ENCODE measurements at regions not wholly inside any gene's neighbourhood (a gene's known extent, or its start where the extent isn't known, plus 50 kb on each side); places are given as distances from the start of the nearest gene placed in this dataset.
"Not testable (repeated sequence)": the region's sequence is repeated elsewhere in the genome, so short reads cannot be mapped to it uniquely, and the experiment has no call there.

DNA sequence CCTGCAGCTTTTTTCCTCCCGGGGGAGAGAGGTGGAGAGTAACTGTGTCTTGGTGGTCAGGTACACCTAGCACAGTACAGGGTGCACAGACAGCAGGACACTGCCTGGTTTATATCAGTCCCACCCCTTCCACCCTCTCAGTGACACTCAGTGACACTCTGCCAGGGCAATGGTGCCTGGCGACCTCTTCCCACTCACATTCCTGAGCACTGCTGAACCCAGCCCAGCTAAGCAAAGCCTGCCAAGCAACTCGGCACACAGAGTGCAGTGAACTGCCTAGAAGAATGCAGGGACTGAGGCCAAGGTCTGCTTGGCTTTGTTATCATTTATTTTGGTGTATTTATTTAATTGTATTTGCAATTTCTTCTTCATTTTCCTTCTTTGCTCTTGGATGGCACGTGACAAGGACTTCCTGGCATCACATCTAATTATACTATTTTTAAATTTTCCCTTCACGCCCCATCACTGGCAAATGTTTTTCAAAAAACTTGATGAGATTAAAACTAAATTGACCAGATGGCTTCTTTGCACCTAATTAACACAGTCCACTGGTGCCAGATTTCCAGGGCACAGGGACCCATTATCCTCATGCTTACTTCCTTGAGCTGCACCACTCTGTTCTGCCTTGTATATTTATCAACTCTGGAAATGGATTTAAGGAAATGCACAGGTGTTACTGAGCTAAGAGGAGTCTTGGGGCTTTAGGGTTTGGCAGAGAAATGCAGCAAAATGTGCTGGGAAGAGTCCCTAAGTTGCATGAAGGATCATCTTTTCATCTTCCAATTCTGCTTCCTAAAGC lies 205.6 kb downstream of the ADAMTS15 start:
- TF ChIP-seq GATA1 (IDR thresholded peaks at IDR 0.05; ENCODE audit: low read depth, low read length) = no peak
- no peak for TF ChIP-seq POLR2A (IDR thresholded peaks at IDR 0.05; ENCODE audit: low read length)
- no peak for DNase-seq

DNA sequence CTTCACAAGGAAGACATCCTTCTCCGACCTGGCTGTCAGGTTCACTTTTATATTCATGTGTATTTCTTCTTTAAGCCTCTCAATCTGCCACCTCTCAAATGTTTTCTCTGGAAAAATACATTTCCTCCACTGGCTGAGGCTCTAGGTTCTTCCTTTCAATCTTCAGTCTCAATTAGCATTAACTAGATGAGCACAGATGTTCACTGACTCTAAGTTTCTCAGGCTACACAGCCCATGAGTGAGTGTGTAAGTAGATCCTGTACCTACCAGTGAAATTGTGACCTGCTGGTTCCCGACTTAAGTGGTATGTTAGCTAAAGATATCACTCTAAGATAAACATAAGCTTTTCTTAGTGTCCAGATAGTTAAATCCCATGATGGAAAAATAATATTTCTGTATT lies 206.9 kb downstream of the ADAMTS15 start:
- no peak for DNase-seq
- TF ChIP-seq POLR2A (IDR thresholded peaks at IDR 0.05; ENCODE audit: low read length) = no peak
- no peak for TF ChIP-seq GATA1 (IDR thresholded peaks at IDR 0.05; ENCODE audit: low read depth, low read length)

GRCh38 chr11:130666781-130667251 lies 218.4 kb downstream of the ADAMTS15 start:
- TF ChIP-seq GATA1 (IDR thresholded peaks at IDR 0.05; ENCODE audit: low read depth, low read length) (no peak), POLR2A (IDR thresholded peaks at IDR 0.05; ENCODE audit: low read length) (no peak)
- no peak for DNase-seq

- DNase-seq = no peak
- no peak for TF ChIP-seq POLR2A (IDR thresholded peaks at IDR 0.05; ENCODE audit: low read length)
- no peak for TF ChIP-seq GATA1 (IDR thresholded peaks at IDR 0.05; ENCODE audit: low read depth, low read length)
These were observed 220.3 kb downstream of the ADAMTS15 start for GRCh38 chr11:130668751-130669150.

- no peak for TF ChIP-seq POLR2A (IDR thresholded peaks at IDR 0.05; ENCODE audit: low read length)
- TF ChIP-seq GATA1 (IDR thresholded peaks at IDR 0.05; ENCODE audit: low read depth, low read length) = no peak
- DNase-seq = no peak
These were observed 221.8 kb downstream of the ADAMTS15 start for GRCh38 chr11:130670200-130670599.

DNA sequence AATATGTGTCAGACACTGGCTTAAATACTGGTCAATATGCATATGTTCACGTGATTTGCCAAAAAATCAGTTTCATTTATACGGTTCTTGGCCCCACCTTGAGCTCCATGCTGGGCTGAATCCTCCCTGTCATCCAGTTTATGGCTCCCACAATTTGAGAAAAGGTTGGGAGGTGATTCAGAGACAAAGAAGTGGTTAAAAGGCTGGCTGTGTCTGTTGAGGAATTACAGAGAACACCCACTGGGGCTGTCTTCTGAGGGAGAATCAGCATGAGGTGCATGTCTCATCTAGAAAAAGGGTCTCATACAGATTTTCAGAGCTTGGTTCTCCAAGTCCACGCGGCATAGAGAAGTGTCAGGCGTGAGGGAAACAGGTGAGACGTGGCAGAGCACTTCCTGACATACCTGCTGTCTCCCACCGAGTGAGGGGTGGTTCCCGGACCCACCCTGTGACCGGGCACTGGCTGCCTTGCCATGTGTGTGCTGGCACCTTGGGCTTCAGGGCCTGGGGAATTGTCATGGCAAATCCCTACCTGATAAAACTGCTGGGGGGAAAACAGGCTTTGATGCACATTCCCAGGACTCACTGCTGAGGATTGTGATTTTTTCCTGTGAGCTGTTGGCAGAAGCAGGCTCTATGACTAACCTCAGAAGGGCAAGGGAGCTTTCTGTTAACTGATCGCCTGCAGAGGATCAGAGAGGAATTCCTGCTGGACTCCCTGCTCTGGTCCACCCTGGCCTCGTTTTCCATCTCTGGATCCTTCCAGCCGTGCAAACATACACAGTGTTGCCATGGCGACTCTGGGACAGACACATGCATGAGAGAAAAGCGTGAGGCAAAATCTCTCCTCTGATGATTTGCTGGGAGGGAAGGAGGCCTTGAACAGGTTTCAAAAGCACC lies 223.6 kb downstream of the ADAMTS15 start:
- no peak for DNase-seq
- TF ChIP-seq GATA1 (IDR thresholded peaks at IDR 0.05; ENCODE audit: low read depth, low read length) (no peak), POLR2A (IDR thresholded peaks at IDR 0.05; ENCODE audit: low read length) (no peak)

- DNase-seq = no peak
- TF ChIP-seq POLR2A (IDR thresholded peaks at IDR 0.05; ENCODE audit: low read length) (no peak), GATA1 (IDR thresholded peaks at IDR 0.05; ENCODE audit: low read depth, low read length) (no peak)
These were observed 224.5 kb downstream of the ADAMTS15 start for GRCh38 chr11:130672911-130673310.

GRCh38 chr11:130673698-130674097 lies 225.3 kb downstream of the ADAMTS15 start:
- no peak for DNase-seq
- TF ChIP-seq GATA1 (IDR thresholded peaks at IDR 0.05; ENCODE audit: low read depth, low read length) (no peak), POLR2A (IDR thresholded peaks at IDR 0.05; ENCODE audit: low read length) (no peak)

GRCh38 chr11:130674686-130675308 lies 226.4 kb downstream of the ADAMTS15 start:
- TF ChIP-seq GATA1 (IDR thresholded peaks at IDR 0.05; ENCODE audit: low read depth, low read length) (no peak), POLR2A (IDR thresholded peaks at IDR 0.05; ENCODE audit: low read length) (no peak)
- DNase-seq = no peak

DNA sequence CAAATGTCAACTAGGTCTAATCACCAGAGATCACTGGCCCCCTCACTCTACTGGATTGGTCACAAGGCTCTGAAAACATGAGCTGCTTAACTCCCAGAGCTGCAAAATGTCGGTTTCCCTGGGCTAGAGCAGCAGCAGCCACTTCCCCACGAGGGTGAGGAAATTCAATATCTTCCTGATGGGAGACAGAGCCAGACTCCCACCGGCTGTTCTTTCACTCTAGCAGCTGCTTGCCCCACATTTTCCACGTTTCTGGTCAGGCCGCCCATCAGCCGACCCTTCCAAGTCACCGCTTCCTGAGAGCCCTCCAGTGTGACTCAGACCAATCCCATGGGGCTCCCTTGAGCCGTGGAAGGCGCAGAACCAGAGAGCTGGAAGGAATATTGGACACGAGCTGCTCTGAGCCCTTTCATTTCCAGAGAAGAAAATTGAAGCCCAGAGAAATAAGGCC lies 227.0 kb downstream of the ADAMTS15 start:
- no peak for DNase-seq
- no peak for TF ChIP-seq POLR2A (IDR thresholded peaks at IDR 0.05; ENCODE audit: low read length)

GRCh38 chr11:130675917-130676316 lies 227.5 kb downstream of the ADAMTS15 start:
- no peak for TF ChIP-seq GATA1 (IDR thresholded peaks at IDR 0.05; ENCODE audit: low read depth, low read length)
- TF ChIP-seq POLR2A (IDR thresholded peaks at IDR 0.05; ENCODE audit: low read length) = no peak
- DNase-seq = no peak

DNA sequence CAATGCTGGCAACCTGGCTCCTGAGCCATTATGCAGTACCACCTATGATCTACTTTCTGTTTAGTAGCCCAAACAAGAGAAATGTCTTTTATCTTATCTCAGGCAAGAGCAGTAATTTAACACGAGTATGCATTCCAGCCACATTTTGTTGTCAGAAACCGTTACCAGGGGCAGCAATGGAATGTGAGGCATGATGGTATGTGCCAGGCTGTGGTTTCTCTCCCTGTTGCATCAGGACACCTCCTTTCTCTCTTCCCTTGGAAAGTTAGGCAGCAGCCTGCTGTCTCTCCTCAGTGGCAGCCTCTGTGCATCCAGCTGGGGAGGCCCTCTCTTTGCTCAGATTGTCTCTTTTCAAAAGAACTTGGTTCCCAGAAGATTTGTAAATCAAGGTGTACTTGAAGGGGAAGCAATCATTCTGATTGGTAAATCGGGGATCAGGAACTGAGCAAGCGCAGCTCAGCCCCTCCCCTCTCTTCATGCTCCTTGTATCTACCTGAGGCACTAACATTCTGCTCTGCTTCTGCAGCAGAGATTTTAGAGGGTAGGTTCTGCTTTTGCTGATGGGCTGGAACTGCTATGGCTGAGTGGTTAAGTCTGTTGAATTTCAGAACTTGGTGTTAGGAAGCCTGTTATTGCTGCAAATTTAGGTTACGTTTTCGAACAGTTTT lies 229.2 kb downstream of the ADAMTS15 start:
- TF ChIP-seq POLR2A (IDR thresholded peaks at IDR 0.05; ENCODE audit: low read length) (no peak), GATA1 (IDR thresholded peaks at IDR 0.05; ENCODE audit: low read depth, low read length) (no peak)
- DNase-seq = no peak

- no peak for DNase-seq
- TF ChIP-seq POLR2A (IDR thresholded peaks at IDR 0.05; ENCODE audit: low read length) (no peak), GATA1 (IDR thresholded peaks at IDR 0.05; ENCODE audit: low read depth, low read length) (no peak)
These were observed 230.8 kb downstream of the ADAMTS15 start for GRCh38 chr11:130679247-130679646.

DNA sequence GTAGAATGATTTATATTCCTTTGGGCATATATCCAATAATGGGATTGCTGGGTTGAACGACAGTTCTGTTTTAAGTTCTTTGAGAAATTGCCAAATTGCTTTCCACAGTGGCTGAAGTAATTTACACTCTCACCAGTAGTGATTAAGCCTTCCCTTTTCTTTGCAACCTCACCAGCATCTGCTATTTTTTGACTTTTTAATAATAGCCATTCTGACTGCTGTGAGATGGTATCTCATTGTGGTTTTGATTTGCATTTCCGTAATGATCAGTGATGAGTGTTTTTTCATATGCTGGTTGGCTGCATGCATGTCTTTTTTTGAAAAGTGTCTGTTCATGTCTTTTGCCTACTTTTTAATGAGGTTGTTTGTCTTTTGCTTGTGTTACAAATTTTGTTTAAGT lies 233.8 kb downstream of the SNX19 start:
- not testable (repeated sequence) for DNase-seq
